GM19395 (cell line): ENCODE measurements at regions not wholly inside any gene's neighbourhood (a gene's known extent, or its start where the extent isn't known, plus 50 kb on each side); places are given as distances from the start of the nearest gene placed in this dataset.

Source experiments
- ATAC-seq: cut with Tn5 transposase; IDR thresholded peaks from one replicate; pipeline ENCODE4 v1.9.1; 2021; ENCODE audit warnings: mild to moderate bottlenecking, moderate library complexity; ENCODE audit not compliant: unreplicated experiment

GRCh38 chr22:48711031-48711431, 1116.6 kb downstream of the BRD1 start:
- ATAC-seq, result no peak

GRCh38 chr22:48710410-48710809, 1117.3 kb downstream of the BRD1 start:
- ATAC-seq, result no peak

- ATAC-seq, result no peak
These were observed 1117.7 kb downstream of the BRD1 start for GRCh38 chr22:48709976-48710375.

GRCh38 chr22:48709453-48709852, 1118.2 kb downstream of the BRD1 start:
- no peak for ATAC-seq

GRCh38 chr22:48708558-48709245, 1119.0 kb downstream of the BRD1 start:
- ATAC-seq, result no peak

- ATAC-seq, result no peak
These were observed 1119.7 kb downstream of the BRD1 start for GRCh38 chr22:48707763-48708557.

- ATAC-seq, result no peak
These were observed 1120.5 kb downstream of the BRD1 start for GRCh38 chr22:48706934-48707762.

GRCh38 chr22:48705917-48706605, 1121.6 kb downstream of the BRD1 start:
- ATAC-seq, result no peak

- no peak for ATAC-seq
These were observed 1122.3 kb downstream of the BRD1 start for GRCh38 chr22:48705159-48705916.

- no peak for ATAC-seq
These were observed 1123.3 kb downstream of the BRD1 start for GRCh38 chr22:48704335-48704734.

- ATAC-seq, result no peak
These were observed 1124.3 kb downstream of the BRD1 start for GRCh38 chr22:48703265-48703941.

- ATAC-seq, result no peak
These were observed 1125.0 kb downstream of the BRD1 start for GRCh38 chr22:48702573-48703264.

- no peak for ATAC-seq
These were observed 1126.2 kb downstream of the BRD1 start for GRCh38 chr22:48701296-48702030.

- no peak for ATAC-seq
These were observed 1126.9 kb downstream of the BRD1 start for GRCh38 chr22:48700566-48701295.

GRCh38 chr22:48700180-48700565, 1127.5 kb downstream of the BRD1 start:
- ATAC-seq, result no peak

- no peak for ATAC-seq
These were observed 1128.2 kb downstream of the BRD1 start for GRCh38 chr22:48699511-48699910.

- no peak for ATAC-seq
These were observed 1129.1 kb downstream of the BRD1 start for GRCh38 chr22:48698618-48699017.
